Type B pancreatic cell (in vitro differentiated cells): ENCODE measurements at regions not wholly inside any gene's neighbourhood (a gene's known extent, or its start where the extent isn't known, plus 50 kb on each side); places are given as distances from the start of the nearest gene placed in this dataset.

Experiments used
- DNase-seq: peaks from one replicate; pipeline ENCODE4 v3.0.0; 2021; ENCODE audit warnings: mixed read lengths; ENCODE audit not compliant: unreplicated experiment; ENCODE audit errors: extremely low spot score
- H3K27ac Mint-ChIP-seq: 2 replicates; pipeline ENCODE4 v1.8.0; 2021; ENCODE audit warnings: mild to moderate bottlenecking, mixed read lengths
- H3K27me3 Mint-ChIP-seq: 2 replicates; pipeline ENCODE4 v1.8.0; 2021; ENCODE audit warnings: mixed read lengths
- H3K36me3 Mint-ChIP-seq: 2 replicates; pipeline ENCODE4 v1.8.0; 2021; ENCODE audit warnings: mixed read lengths
- H3K4me1 Mint-ChIP-seq: one replicate; pipeline ENCODE4 v1.8.0; 2021; ENCODE audit warnings: mixed read lengths; ENCODE audit not compliant: unreplicated experiment
- H3K4me3 Mint-ChIP-seq: 2 replicates; pipeline ENCODE4 v1.8.0; 2021; ENCODE audit warnings: mild to moderate bottlenecking, mixed read lengths
- H3K9me3 Mint-ChIP-seq: 2 replicates; pipeline ENCODE4 v1.8.0; 2021; ENCODE audit warnings: mixed read lengths
- CTCF ChIP-seq: fragments of 200-600 bp; sonication (generic); conservative IDR thresholded peaks from 2 replicates; pipeline ENCODE4 v1.5.0; 2021; ENCODE audit warnings: antibody characterized with exemption, mild to moderate bottlenecking

DNA sequence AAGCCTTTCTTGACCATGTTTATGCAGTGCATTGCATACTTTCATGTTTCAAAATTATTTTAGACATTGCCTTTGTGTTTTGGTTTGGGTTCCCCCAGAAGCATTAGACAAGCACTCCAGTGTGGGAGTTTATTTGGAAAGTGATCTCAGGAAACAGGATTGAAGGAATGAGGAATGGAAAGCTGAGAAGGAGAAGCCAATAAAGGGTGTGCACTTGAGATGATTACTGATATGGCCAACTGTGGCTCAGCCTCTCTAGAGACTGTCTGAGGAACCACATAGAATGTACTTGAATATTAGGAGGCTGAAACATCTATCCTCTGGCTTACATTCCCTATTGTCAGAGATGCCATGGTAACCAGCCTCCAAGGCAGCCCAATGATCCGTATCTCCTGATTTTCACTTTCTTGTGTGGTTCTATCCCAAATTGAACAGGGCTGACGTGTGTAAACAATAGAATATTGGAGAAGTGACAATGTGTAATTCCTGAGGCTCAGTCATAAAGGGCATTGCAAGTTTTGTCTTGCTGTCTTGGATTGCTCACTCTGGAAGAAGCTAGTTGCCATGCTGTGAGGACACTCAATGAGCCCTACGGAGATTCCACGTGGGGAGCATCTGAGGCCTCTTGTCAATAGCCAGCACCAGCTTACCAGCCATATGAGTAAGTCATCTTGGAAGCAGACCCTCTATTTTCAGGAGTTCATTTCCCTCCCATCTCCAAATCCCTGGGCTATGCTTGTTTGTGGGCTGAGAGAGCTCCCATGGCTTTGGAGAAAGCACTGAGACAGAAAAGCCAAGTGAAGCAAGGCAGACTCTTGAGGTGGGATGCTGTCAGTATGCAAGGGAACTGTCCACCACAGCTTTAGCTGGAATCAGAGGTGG is 84.7 kb downstream of the SCN11A start:
- TF ChIP-seq CTCF: no peak
- no peaks in the 10 kb centered on the region for H3K4me1 Mint-ChIP-seq
- no peaks in the 10 kb centered on the region for H3K27me3 Mint-ChIP-seq
- no peak overlapping the region for H3K27ac Mint-ChIP-seq
- no peaks in the 10 kb centered on the region for H3K36me3 Mint-ChIP-seq
- DNase-seq: no peak
- H3K4me3 Mint-ChIP-seq: no peak overlapping the region
- H3K9me3 Mint-ChIP-seq: no peaks in the 10 kb centered on the region

- peaks cover 18% of the 10 kb centered on the region for H3K4me1 Mint-ChIP-seq
- H3K27me3 Mint-ChIP-seq: no peaks in the 10 kb centered on the region
- no peak for TF ChIP-seq CTCF
- H3K9me3 Mint-ChIP-seq: no peaks in the 10 kb centered on the region
- H3K36me3 Mint-ChIP-seq: no peaks in the 10 kb centered on the region
- no peak overlapping the region for H3K4me3 Mint-ChIP-seq
- H3K27ac Mint-ChIP-seq: no peak overlapping the region
- DNase-seq: no peak
Measured at GRCh38 chr3:38964646-38965045, 87.1 kb downstream of the SCN11A start.

GRCh38 chr3:38964204-38964603 is 87.5 kb downstream of the SCN11A start:
- Mint-ChIP-seq H3K36me3 (no peaks in the 10 kb centered on the region), H3K4me3 (no peak overlapping the region), H3K9me3 (no peaks in the 10 kb centered on the region), H3K4me1 (peaks cover 18% of the 10 kb centered on the region), H3K27ac (no peak overlapping the region), H3K27me3 (no peaks in the 10 kb centered on the region)
- no peak for TF ChIP-seq CTCF
- no peak for DNase-seq

DNA sequence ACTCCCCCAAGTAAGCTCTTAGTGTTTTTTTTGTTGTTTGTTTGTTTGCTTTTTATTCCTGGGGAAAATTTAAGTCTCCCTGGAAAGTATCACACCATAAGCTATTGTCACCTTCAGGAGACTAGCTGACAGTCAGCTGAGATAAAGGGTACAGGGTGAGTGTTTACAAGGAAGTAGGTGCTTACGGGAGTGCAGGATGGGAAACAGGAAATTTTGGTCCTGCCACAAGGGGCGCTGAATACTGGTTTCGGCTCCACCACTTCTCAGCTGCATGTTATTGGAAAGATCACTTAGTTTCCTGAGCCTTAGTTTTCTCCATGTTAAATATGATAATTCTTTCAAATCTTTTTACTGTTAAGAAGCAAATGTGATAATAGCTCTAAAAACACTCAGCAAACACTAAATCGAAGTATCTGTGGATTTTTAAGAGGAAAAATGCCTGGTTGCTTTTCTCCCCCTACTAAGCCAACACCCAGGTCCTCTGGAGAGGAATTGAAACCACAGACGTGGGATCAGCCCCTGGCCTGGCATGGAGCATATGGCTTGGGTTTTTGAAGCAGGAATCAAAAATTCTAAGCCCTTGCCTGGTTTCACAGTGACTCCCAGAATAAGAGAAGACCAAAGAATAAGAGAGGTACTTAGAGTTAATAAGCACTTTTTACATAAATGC is 90.7 kb downstream of the SCN11A start:
- no peak overlapping the region for H3K4me3 Mint-ChIP-seq
- H3K27me3 Mint-ChIP-seq: no peaks in the 10 kb centered on the region
- no peak for DNase-seq
- peak; percentile 80 for TF ChIP-seq CTCF
- H3K36me3 Mint-ChIP-seq: no peaks in the 10 kb centered on the region
- peaks cover 18% of the 10 kb centered on the region for H3K4me1 Mint-ChIP-seq
- H3K27ac Mint-ChIP-seq: no peak overlapping the region
- no peaks in the 10 kb centered on the region for H3K9me3 Mint-ChIP-seq

GRCh38 chr3:38960042-38960622 is 91.6 kb downstream of the SCN11A start:
- Mint-ChIP-seq H3K36me3 (no peaks in the 10 kb centered on the region), H3K27me3 (no peaks in the 10 kb centered on the region), H3K9me3 (no peaks in the 10 kb centered on the region), H3K4me1 (peaks cover 18% of the 10 kb centered on the region), H3K4me3 (no peak overlapping the region), H3K27ac (peak overlapping the region; percentile 50)
- no peak for DNase-seq
- no peak for TF ChIP-seq CTCF
